GM19455 (cell line): ENCODE measurements at regions not wholly inside any gene's neighbourhood (a gene's known extent, or its start where the extent isn't known, plus 50 kb on each side); places are given as distances from the start of the nearest gene placed in this dataset.
A peak's percentile ranks its signal among the peaks of the same experiment; 100 is the strongest.
"Not testable (repeated sequence)": the region's sequence is repeated elsewhere in the genome, so short reads cannot be mapped to it uniquely, and the experiment has no call there.

Experiments
- ATAC-seq: cut with Tn5 transposase; IDR thresholded peaks from one replicate; pipeline ENCODE4 v1.9.1; 2021; ENCODE audit not compliant: unreplicated experiment

- ATAC-seq, result no peak
These were observed 400.2 kb downstream of the RAB38 start for GRCh38 chr11:87775036-87775435.

- ATAC-seq, result no peak
These were observed 405.6 kb downstream of the RAB38 start for GRCh38 chr11:87769661-87770060.

DNA sequence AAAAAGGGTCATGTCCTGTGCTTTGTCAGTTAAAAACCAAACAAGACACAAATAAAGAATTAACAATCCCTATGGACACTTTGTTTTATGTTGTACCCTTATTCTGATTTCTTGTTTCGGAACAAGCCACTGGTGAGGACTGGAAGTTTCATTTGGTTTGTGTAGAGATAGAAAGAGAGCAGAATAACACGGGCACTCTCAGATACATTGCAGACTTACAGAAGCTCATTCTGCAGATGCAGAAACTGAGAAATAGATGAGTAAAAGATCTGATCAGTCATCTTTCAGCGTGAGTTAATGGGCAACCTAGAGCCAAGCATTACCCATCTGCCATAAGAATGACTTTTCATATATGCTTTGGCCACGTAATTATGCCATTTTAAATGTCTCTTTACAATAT, 407.6 kb downstream of the RAB38 start:
- no peak for ATAC-seq

GRCh38 chr11:87764075-87764474, 411.2 kb downstream of the RAB38 start:
- ATAC-seq, result not testable (repeated sequence)

DNA sequence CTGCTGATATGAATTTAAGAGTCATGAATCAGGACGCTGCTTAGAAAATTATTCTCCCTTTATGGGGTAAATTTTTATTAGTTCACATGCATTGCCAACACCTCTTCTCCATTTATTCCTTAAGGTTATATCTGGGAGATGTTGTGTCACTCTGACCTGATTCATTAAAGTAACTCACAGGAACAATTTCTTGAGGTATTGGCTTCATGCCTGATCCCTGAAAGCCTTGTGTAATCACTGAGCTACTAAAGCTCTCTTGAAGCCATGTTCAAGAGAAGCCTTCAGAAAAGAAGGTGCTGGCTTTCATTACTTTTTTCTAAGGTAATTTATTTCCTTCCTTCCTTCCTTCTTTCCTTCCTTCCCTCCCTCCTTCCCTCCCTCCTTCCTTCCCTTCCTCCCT, 420.6 kb downstream of the RAB38 start:
- ATAC-seq, result no peak

DNA sequence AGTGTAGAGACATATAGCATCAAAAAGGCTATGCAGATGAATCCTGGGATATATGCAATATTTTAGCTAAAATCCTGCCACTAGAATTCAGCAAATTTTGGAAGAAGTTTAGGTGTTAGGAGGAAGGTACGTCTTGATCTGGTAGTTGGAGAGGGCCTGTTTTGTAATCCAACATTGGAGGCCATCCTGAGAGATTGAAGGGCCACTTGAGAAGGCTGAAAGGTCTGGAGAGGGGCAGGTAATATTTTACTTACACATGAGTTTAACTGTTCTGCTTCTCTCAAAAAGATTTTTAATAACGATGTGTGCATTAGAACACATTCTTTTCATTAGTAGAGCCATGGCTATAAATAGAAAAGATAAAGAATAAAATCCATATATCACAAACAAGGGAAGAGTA, 422.1 kb downstream of the RAB38 start:
- no peak for ATAC-seq

- no peak for ATAC-seq
These were observed 432.2 kb downstream of the RAB38 start for GRCh38 chr11:87743007-87743406.

DNA sequence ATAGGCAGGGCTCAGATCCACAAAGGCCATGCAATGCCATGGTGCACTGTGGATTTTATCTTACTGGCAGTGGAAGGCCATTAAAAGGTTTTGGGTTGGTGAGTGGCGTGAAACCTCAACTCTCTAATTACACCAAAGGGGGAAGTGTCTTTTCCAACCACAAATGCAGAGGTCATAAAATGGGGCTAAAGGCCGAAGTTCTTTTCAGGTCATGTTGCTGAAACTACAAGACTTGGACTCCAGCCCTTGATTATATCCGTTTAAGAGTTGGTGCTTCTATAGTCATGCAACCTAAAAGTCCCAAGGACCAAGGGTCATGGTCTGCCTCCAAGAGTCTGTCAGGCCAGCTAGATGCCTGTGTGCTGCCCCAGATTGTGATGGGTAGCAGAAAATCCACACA, 434.3 kb downstream of the RAB38 start:
- no peak for ATAC-seq

DNA sequence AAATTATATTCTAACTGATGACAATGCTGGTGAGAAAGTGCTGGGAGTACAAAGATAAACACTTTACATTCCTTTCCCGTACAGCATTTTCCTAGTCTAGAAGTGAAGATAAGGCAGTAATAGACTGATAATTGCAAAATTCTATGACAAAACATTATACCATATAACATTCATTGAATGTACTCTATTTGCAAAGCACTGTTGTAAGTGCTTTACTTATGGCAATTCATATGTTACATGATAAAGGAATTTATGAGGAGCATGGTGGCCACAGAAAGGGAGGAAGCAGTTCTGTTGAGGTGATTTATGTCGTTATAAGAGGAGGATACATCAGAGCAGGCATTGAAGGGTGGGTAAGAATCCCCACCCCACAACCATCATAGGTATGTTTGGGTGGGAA, 434.8 kb downstream of the RAB38 start:
- ATAC-seq, result no peak

DNA sequence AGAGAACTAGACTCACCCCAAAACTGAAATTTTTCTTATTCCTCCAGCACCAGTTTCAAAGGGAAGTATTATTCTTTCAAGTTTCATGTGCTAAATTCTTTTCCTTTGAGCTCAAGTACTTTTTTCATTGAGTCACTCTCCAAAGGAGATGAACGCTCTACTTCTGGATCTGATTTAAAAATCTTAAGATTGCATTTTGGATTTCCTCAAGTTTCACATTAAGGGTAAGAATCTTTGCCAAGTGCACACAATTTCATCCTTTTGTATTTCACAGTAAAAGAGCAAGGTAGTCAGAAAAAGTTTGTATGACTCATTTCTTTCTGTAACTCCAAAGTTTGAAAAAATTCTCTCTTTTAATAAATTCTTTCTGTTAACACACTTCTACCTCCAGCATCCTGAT, 435.5 kb downstream of the RAB38 start:
- no peak for ATAC-seq

DNA sequence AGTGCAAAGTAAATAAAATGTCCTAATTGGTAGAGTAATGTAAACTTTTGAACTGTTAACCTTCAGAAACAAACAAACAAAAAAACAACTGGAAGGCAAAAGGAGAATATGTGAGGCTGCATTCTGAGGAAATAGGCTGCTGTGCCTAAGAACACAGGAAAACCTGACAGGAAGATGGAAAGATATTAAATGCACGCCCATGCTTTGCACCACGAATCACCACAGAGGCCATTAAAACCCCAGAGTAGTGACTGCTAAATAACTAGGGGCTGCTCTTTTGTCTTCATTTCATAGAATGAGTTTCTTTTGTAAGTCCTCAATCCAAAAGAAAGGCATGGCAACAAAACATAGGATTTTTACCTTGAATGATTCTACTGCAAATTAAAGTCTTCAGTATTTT, 436.0 kb downstream of the RAB38 start:
- ATAC-seq, result no peak

DNA sequence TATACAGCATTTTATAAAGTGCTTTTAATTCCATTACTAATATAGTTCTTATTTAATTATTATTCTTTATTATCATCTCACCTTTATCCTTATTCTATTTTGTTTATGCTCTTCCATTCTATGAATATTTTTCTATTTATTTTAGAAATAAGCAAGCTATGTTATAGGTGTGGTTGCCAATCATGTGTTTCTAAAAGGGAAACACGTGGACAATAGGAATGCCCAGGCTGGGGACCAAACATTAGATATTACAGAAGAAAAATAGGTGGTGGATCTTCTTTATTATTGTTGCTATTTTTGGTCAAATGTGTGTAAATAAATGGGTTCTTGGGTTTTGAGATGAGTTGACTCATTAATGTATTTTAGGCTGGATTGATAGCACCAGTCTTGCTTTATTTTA, 438.3 kb downstream of the RAB38 start:
- ATAC-seq, result no peak

GRCh38 chr11:87726506-87726905, 448.7 kb downstream of the RAB38 start:
- no peak for ATAC-seq

GRCh38 chr11:87724358-87724757, 450.9 kb downstream of the RAB38 start:
- no peak for ATAC-seq

- peak; percentile 74 for ATAC-seq
These were observed 452.3 kb downstream of the RAB38 start for GRCh38 chr11:87722756-87723565.

GRCh38 chr11:87719326-87720073, 455.7 kb downstream of the RAB38 start:
- ATAC-seq, result no peak

DNA sequence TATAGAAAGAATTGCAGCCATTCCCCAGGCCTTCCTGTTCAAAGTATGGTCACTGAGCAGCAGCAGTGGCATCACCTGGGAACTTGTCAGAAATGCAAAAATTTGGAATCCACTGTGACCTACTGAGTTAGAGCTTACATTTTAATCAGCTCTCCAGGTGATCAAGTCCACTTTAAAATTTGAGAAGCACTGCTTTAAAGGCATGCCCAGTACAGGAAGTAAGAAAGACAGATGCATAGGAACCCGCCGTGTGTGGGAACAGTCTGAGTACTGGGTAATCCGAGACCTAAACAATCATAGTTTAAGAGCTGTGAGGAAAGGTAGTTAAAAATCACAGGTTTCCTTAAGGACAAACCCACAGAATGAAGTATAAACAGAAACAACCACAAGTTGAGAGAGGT, 462.4 kb downstream of the RAB38 start:
- no peak for ATAC-seq

- no peak for ATAC-seq
These were observed 462.9 kb downstream of the RAB38 start for GRCh38 chr11:87712391-87712790.

DNA sequence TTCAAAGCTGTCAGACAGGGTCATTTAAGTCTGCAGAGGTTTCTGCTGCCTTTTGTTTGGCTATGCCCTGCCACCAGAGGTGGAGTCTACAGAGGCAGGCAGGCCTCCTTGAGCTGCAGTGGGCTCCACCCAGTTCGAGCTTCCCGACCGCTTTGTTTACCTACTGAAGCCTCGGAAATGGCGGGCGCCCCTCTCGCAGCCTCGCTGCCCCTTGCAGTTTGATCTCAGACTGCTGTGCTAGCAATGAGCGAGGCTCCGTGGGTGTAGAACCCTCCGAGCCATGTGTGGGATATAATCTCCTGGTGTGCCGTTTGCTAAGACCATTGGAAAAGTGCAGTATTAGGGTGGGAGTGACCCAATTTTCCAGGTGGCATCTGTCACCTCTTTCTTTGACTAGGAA, 471.7 kb downstream of the RAB38 start:
- ATAC-seq, result not testable (repeated sequence)

DNA sequence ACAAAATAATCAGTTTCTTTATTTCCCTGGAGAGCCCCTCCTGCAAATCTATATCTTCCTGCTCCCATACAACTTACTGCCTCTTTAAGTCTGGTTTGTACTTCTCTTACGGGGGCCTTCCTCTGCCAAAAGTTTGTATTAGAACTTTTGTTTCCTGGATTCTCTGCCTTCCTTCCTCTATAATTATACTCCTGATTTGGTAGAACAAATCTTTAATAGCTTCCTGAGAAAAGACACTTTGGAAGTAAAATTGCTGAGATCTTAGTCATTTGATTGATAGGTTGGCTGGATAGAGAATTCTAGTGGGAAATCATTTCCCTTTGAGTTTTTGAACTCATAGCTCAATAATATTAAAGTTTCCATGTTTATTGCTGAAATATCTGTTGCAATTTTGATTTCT, 499.2 kb downstream of the RAB38 start:
- no peak for ATAC-seq

DNA sequence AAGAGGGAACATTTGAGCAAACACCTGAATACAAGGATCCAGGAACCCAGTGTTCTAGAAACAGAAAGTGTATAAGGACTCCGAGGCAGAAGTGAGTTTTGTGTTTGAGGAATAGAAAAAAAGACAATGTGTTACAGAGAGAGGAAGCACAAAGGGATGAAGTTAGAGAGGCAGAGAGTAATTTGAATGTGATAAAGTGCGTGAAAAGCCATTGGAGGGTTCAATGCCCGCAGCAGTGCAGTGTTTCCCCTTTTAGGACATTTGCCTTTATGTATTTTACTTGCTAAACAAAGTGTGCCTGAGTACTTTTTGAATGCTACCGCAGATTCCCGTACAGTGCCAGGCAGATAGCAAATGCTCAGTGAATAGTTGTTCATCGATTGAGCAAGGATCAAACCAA, 508.5 kb downstream of the RAB38 start:
- ATAC-seq, result no peak

DNA sequence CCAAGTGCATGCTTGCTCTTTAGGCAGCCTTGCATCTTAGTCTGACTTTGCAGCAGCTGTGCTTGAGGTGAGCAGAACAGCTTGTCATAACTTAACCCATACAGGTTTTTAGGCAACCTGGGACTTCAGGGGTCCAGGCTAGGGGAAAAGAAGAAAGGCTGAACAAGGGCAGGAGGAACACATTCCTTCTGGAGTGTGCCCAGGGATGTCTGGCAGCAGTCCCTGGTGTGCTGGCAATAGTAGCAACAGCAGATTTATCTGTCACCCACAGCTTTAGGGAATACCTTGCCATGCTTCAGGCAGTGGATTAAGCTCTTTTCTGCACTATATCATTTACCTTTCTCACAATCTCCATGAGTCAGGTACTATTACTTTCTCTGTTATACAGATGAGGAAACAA, 513.0 kb downstream of the RAB38 start:
- no peak for ATAC-seq
